Epithelial cell of prostate (primary cell): ENCODE measurements at regions not wholly inside any gene's neighbourhood (a gene's known extent, or its start where the extent isn't known, plus 50 kb on each side); places are given as distances from the start of the nearest gene placed in this dataset.

Source experiments
- DNase-seq: peaks from one replicate; pipeline ENCODE4 v3.0.0-alpha.2; 2011; ENCODE audit warnings: low read depth, low spot score
- H3K27ac ChIP-seq: fragments of 450-650 bp; 2 replicates; pipeline ENCODE4 v1.5.1; 2017; ENCODE audit warnings: mild to moderate bottlenecking

DNA sequence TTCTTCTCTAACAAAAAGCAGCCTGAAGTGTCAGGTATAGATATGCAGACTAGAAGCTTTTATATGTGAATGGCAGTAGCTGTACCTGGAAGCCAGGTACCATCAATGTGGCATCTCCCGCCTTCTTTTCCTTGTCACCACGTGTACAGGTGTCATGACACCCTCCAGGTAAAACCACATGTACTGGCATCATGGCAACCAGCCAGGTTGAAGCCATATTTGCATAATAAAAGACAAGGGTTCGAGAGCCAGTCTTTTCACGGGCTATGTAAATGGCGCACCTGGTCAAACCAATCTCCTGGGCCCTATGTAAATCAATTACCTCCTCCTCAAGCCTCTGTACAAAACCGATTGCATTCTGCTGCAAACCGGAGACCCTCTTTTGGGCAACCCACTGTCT is 541.3 kb downstream of the CDH11 start:
- H3K27ac ChIP-seq, result no peak overlapping the region
- no peak for DNase-seq

DNA sequence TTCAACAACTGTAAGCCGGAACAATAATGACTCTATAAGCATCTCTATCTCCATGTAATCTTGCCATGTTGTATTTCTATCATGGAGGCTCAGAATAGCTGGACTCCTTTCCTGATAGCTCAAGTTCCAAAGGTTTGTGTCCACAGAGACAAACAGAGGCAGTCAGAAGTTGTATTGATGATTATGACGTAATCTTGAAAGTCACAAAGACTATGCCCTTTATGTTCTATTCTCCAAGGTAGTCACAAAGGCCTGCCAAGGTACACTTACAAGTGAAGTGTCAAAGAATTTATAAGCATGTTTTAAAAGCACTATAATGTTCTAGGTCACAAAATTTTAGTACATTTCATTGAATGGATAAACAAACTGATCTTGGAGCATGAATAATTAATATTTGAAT is 542.2 kb downstream of the CDH11 start:
- H3K27ac ChIP-seq, result no peak overlapping the region

DNA sequence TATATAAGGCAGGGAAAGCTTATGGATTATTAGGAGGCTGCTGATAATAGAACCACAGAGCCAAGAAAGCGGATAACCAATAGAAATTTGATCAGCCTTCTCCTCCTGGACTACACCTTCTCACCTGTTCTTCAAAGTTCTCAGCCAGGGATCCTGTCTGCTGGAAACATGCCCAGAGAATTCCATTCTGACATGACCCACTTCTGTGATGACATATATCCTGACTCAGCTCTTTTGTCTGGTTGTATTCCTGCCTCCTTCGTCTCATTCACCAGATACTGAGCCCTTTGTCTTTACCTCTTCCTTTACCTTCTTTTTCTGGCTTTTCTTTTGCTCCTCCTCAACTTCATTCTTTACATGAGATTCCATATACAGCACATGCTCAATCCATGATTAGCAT is 576.1 kb downstream of the CDH11 start:
- DNase-seq, result peak; percentile 73
- H3K27ac ChIP-seq, result no peak overlapping the region

More for the DNA sequence above, 542.2 kb downstream of the CDH11 start:
- no peak for DNase-seq

DNA sequence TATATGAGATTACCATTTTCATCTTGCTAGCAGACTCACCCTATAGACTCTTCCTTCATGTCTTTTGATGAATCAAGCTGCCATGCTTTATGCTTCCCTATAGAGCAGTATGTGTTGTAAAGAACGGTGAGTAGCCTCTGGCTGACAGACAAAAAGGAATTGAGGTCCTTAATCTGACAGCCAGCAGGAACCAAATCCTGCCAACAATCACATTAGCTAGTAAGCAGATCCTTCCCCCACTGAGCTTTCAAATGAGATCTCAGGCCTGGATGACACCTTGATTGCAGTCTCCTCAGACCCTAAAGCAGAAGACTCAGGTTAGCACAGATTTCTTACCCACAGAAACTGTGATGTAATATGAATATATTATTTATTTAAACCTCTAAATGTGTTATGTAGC is 577.0 kb downstream of the CDH11 start:
- DNase-seq, result no peak
- H3K27ac ChIP-seq, result no peak overlapping the region

DNA sequence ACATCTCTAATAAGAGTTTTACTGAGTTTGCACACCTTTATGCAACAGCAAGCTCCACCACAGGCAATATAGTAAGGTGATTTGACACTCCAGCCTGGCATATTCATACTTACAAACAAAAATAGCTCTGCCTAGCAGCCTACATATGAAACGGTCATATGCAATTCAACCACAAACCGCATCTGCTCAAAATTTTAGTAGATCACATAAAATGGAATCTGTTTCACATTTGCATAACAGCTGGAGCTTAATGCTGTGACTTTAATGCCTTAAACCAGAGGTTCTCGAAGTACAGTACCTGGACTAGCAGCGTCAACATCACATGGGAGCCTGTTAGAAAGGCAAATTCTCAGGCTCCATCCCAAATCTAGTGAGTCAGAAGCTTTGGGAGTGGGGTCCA is 578.4 kb downstream of the CDH11 start:
- H3K27ac ChIP-seq, result no peak overlapping the region
- DNase-seq, result no peak

DNA sequence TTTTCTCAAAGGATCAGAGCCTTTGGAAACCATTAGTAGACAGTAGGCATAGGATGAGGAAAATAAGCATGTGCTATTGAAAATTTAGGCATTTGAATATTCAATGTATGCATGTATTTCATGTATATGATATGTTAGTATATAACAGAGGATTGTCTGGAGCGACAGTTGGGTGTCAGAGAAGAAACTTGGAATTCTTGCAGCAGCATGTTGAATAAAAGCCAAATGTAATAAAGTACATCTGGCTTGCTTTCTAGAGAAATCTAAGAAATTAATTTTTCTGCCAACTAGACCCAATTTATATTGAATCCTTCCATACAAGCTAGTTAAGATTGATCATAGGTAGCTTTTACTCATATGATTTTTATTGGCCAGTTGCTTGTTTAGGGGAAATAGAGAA is 578.8 kb downstream of the CDH11 start:
- DNase-seq, result no peak
- no peak overlapping the region for H3K27ac ChIP-seq

DNA sequence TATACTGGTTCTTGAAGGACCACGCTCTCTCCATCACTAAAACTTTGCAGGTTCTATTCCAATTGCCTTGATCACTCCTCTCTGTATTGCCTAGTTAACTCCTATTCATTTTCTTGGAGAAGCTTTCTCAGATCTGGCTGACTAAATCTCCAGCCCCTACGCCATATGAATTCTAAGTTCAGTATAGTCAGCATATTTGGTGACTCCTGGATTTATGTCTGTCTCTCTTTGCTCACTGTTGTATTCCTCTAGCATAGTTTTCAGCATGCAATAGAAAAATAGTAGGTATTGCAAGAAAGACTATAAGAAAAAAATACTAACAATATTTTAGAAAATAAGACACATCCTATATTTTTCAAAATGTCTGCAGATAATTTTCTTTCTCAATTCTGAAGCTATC is 579.7 kb downstream of the CDH11 start:
- H3K27ac ChIP-seq, result no peak overlapping the region
- no peak for DNase-seq

DNA sequence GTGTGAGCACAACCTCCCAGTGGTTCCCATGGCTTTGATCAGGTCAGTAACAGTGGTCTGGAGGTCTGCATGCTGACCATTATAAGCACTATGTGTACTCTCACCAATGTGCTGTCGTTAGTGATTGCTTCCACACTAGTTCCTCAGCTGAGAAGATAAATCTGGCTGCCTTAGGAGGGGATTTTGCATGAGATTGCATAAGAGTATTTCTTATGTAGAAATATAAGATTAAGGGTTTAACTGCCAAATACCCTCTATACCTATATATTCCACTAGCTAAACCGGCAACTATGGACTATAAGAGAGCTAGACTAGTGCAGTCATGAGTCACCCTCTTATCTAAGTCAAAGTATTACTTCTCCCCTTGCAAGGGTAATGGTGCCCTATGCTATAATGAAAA is 580.2 kb downstream of the CDH11 start:
- no peak for DNase-seq

DNA sequence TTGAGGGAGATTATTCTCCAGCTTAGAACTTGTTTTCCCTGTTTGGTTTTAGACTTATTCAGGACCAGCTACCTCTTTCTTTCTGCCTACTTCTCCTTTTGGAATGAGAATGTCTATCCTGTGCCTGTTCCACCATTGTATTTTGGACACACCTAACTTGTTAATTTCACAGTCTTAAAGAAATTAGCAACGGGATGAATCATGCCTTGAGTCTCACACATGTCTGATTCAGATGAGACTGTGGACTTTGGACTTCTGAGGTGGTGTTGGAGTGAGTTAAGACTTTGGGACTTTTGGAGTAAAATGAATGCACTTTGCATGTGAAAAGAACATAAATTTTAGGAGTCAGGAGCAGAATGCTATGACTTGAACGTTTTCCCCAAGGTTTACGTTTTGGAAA is 581.4 kb downstream of the CDH11 start:
- no peak for DNase-seq
- H3K27ac ChIP-seq, result no peak overlapping the region

More for the DNA sequence above, 580.2 kb downstream of the CDH11 start:
- H3K27ac ChIP-seq, result no peak overlapping the region

DNA sequence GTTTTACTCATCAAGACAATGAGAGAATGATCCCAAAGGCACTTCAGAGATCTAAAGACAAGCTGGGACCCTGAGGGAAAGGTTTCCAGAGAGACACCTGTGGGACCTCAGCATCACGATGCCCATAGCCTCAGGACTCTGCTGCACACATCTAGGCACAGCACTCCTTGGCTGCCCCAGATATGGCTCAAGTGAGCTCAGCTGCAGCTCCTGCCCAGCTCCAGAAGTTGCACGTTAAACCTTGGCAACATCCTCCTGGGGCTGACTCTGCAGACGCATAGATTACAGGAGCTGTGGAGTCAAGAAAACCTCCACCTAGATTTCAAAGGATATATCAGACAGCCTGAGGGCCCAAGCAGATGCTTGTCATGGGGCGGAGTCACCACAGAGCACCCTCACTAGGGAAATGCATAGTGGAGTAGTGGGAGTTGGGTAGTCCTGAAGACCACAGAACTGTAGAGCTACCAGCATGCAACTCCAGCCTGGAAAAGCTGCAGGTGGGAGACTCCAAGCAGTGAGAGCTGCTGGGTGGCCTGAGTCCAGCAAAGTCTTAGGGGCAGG is 582.0 kb downstream of the CDH11 start:
- DNase-seq, result no peak

DNA sequence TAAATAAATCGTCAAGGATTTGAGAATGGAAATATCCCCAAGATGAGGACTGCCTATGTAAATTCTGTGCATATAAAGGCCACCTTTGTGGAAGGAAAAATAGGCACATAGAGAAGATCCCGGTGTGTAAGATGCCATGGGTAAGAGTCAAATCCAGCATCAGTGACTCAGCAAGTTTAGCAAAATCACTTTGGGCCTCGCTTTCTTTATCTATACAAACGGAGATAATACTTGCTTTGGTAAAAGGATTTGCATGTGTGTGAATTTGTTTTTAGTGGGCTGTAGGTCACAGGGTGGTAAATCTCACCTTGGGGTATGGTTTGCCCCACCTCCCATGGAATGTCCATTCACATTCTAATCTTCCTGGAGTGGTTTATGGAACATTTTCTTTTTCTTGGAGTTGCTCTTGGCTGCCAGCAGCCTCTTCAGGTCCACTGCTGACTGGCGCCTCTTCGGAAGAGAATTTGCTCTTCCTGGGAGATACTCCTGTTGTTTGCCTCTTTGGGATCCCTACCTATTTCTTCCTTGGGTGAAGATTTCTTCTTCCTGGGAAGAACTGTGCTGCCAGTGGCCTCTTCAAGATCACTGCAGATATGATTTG is 587.6 kb downstream of the CDH11 start:
- H3K27ac ChIP-seq, result no peak overlapping the region
- DNase-seq, result no peak

More for the DNA sequence above, 582.0 kb downstream of the CDH11 start:
- no peak overlapping the region for H3K27ac ChIP-seq

DNA sequence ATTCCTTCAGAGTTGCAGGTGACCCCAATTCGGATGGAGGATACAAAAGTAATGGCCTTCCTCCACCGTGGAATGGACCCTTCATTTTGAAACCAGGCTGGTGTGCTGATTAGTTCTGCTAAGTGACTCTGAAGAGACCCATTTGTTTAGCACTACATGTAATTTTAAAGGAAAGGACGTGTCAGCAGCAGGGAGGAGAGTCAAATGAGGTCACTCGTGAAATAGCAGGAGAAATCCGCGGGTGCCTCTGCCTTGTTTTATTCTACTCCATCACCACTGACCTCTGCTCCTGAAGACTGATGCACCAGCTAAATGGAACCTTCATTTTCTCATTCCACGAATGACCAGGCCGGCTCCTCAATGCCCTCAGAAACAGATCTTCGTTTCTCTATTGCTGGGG is 589.2 kb downstream of the CDH11 start:
- no peak for DNase-seq
- H3K27ac ChIP-seq, result no peak overlapping the region

DNA sequence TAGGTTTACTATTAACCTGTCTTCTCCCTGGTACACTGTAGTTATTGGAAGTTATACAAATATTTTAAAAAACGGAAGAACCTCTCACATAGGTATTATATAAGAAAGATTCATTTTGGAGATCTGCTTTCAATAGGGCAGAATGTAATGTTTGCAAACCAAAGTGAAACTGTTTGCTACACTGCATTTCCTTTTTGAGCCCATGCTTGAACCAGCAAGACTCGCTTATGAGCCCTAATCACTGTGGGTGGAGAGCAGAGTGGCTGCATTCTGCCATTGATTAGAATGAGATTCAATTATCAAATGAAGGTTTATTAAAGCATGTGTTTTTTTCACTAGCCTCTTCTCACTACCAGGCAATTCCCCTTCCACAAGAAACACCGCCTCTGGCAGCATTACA is 589.7 kb downstream of the CDH11 start:
- no peak for DNase-seq
- H3K27ac ChIP-seq, result no peak overlapping the region

DNA sequence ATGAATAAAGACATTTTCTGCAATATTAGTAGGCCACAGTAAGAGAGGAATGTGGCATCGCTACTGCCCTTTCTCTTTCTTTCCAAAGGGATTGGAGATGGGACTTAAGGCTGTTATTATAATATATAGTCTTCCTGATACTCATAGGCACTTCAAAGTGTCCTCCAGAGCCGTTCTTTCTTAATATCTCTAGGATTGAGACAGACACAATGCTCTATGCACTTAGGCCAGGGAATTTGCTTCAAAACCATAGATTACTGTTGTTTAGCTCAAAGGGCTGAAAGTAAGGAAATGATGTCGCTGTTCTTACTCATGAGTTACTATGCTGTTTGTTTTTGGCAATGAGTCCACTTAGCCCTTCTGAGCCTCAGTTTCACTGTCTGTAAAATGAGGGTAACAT is 590.5 kb downstream of the CDH11 start:
- H3K27ac ChIP-seq, result no peak overlapping the region
- DNase-seq, result no peak

DNA sequence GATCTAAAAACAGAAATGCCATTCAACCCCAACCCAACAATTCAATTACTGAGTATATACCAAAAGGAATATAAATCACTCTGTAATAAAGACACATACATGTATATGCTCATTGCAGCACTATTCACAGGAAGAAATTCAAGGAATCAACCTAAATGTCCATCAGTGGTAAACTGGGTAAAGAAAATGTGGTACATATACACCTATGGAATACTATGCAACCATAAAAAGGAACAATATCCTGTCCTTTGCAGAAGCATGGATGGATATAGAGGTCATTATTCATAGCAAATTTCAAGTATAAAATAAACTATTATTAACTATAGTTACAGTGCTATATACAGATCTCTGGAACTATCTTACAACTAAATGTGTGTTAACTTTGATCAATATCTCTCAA is 599.3 kb downstream of the CDH11 start:
- DNase-seq, result no peak

DNA sequence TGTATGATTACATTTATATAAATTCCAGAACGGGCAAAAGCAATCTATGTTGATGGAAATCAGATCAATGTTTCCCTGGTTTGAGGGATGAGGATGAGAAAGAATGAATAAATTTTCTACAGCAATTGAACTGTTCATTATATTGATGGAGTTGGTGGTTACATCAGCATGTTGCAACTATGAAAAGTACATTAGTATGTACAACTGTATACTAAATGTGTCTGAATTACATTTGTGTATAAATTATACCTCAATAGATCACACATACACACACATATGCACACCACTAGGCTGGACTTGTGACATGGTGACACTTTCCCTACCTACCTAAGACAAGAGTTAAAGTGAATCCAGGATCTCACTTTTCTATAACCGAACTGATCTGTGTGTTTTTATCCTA is 608.0 kb downstream of the CDH11 start:
- DNase-seq, result no peak
- no peak overlapping the region for H3K27ac ChIP-seq

More for the DNA sequence above, 599.3 kb downstream of the CDH11 start:
- H3K27ac ChIP-seq, result no peak overlapping the region

DNA sequence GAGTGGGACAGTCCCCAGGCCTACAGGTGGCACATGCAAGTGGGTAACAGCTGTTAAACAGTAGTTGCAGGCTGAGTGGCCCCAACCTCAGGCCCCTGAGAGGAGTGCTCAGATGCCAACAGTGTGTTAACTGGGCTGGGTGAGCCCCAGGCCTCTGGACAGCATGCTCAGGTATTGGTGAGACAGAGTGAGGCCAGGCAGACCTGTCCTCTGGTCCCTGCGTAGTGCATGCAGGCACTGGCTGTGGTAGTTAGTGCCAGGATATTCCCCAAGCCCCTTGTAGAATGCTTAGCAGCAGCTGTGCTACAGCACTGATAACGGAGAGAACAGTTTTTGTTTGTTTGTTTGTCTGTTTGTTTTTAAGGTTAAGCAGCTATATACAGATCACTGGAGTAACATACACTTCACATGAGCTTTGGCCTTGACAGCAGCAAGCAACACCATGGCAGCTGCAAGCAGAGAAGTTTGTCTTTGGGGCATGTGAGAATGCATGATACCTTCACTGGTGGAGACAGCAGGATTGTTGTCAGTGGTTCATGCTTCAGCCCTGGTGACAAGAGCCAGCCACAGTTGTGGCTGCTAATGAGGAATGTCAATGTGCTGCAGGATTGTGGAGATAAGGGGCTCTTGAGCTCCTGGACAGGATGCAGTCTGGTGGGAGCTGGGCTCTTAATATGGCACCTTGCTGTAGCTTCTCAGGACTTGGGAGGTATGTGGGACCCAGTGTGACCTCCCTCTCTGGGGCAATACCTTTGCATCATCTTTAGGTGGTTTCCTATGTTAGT is 614.4 kb downstream of the CDH11 start:
- no peak for DNase-seq
- no peak overlapping the region for H3K27ac ChIP-seq

DNA sequence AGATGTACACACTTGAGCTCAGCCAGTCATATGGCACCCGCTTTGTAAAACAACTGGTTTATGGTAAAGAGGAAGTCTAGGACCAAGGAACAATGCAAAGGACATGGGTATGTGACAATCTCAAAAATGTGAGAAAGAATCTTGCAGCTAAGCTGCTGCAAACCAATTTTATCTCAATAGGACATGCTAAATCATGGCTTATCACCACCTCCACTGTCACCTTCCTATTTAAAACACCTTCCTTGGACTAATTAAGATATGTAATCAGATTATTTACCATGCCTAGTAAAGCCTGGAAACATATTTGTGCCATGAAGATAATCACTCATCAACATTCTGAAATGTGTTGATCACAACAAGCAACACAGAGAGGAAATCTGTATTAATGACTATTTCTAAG is 622.7 kb downstream of the CDH11 start:
- DNase-seq, result no peak
- no peak overlapping the region for H3K27ac ChIP-seq

DNA sequence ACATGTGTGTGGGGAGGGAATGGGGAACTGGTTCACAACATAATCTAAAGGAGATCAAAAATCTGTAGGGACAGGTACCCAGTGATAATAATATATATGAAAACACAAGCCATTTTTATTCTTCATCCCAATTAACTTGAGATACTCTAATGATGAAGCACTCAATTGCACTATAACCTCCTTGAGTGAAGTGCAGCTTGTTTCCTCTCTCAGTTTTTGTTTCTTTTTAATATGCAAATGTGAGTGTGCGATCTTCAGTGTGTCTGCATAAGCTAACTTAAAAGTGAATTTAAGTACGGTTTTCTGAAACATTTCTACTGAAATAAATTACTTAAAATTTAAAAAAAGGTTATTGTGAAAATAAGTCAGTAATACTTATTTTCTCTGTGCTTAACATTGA is 623.5 kb downstream of the CDH11 start:
- DNase-seq, result no peak
- no peak overlapping the region for H3K27ac ChIP-seq

DNA sequence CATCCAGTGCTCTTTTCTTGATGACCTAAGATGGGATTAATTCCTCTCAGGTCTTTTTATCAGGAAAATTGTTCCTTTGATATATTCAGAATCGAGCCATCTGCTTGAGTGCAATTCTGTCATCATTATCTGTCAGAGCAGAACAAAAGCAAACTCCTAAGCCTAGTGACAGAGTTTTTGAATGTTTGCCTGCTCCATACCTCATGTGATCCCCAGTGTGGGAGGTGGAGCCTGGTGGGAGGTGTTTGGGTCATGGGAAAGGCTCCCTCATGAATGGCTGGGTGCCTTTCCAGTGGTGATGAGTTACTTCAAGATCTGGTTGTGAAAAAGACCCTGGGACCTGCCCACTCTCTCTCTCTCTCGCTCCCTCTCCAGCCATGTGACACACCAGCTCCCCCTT is 628.2 kb downstream of the CDH11 start:
- H3K27ac ChIP-seq, result no peak overlapping the region
- DNase-seq, result no peak

DNA sequence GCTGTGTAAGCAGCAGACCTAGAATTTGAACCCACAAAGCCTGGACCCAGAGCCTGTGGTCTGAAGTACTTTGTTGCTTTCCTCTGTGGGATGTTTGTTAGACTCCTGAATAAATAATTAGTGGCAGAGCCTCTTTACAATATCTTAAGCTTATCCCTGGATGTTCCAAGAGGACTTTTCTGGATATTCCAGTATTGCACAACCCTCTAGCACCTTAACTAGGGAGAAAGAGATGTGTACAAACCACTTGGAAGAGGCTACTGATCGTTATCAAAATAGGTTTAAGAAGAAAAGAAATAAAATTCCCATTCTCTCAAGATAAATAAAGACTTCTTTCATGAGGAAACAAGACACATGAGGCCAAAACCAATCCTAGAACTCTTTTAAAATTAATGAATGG is 632.4 kb downstream of the CDH11 start:
- no peak overlapping the region for H3K27ac ChIP-seq
- DNase-seq, result no peak

DNA sequence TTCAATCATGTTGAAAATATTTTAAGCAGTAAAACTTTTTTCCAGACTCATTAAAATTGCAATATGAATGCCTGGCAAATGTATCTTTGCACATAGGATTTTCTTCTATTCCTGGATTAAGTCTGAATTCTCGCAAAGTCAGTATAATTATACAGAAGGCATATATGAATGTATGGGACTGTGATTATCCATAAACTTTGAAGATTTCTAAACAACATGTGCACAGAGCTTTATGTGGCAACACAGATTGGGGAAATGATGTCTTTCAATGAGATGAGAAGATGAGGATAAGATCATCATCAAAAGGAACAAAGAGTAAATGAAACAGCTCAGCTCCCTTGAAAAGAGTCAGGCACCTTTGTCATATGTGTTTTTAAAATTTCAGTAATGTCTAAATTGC is 635.3 kb downstream of the CDH11 start:
- H3K27ac ChIP-seq, result no peak overlapping the region
- DNase-seq, result no peak
